Muscle of leg (tissue), 3 donors: ENCODE measurements at regions not wholly inside any gene's neighbourhood (a gene's known extent, or its start where the extent isn't known, plus 50 kb on each side); places are given as distances from the start of the nearest gene placed in this dataset.

ENCODE experiments used
- DNase-seq: peaks from one replicate; pipeline ENCODE4 v3.0.0; 2013
- H3K27ac ChIP-seq: one replicate; pipeline ENCODE4 v1.5.1; 2013; ENCODE audit warnings: mild to moderate bottlenecking, low read length, control low read depth
- H3K27me3 ChIP-seq: one replicate; pipeline ENCODE4 v1.6.1; 2013; ENCODE audit warnings: low read length; ENCODE audit not compliant: control insufficient read depth, insufficient read depth
- H3K36me3 ChIP-seq: one replicate; pipeline ENCODE4 v1.6.1; 2013; ENCODE audit warnings: low read length; ENCODE audit not compliant: control insufficient read depth, insufficient read depth
- H3K4me1 ChIP-seq: one replicate; pipeline ENCODE4 v1.6.1; 2013; ENCODE audit warnings: low read length; ENCODE audit not compliant: control insufficient read depth, insufficient read depth
- H3K4me3 ChIP-seq: one replicate; pipeline ENCODE4 v1.5.1; 2013; ENCODE audit warnings: low read length, control low read depth
- H3K9me3 ChIP-seq: replicated peaks from 2 replicates; pipeline ENCODE4 v1.6.1; 2013; ENCODE audit warnings: low read depth, low read length; ENCODE audit not compliant: control insufficient read depth
- WGBS: methylation state at CpG from one replicate; pipeline ENCODE4 v1.1.5; 2013; ENCODE audit warnings: missing lambda C conversion rate; ENCODE audit not compliant: insufficient coverage; 5-methylcytosine and 5-hydroxymethylcytosine counted together

DNA sequence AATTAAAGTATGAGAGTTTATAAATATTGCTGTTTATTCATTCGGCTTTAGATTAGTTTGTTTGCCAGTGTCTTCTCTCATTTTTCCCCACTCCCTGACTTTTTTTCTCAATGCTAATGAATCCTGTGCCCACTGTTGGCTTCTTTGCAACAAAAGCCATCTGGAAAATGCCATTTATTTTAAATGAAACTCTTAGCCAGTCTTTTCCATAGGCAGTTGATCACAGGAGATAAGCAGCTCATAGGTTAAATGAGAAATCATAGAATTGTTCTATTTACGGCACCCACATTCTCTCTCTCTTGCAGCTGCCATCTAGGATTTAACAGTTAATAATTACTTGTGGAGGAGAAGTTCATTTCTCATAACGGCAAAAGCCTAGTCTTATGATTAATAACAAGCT, 249.3 kb upstream of the POM121L12 start:
- WGBS = no CpG with 5 or more reads among the region's 3 CpGs
- DNase-seq = peak; percentile 5

GRCh38 chr7:52782348-52782747, 253.1 kb upstream of the POM121L12 start:
- Histone ChIP-seq H3K9me3 (no peaks in the 10 kb centered on the region), H3K27ac (no peak overlapping the region), H3K36me3 (no peaks in the 10 kb centered on the region), H3K4me1 (no peaks in the 10 kb centered on the region), H3K4me3 (no peak overlapping the region), H3K27me3 (no peaks in the 10 kb centered on the region)
- no CpG with 5 or more reads among the region's 5 CpGs for WGBS
- DNase-seq = no peak

More for the DNA sequence above, 249.3 kb upstream of the POM121L12 start:
- H3K27ac ChIP-seq = no peak overlapping the region
- H3K9me3 ChIP-seq = no peaks in the 10 kb centered on the region
- no peak overlapping the region for H3K4me3 ChIP-seq
- no peaks in the 10 kb centered on the region for H3K4me1 ChIP-seq
- no peaks in the 10 kb centered on the region for H3K27me3 ChIP-seq
- H3K36me3 ChIP-seq = no peaks in the 10 kb centered on the region

GRCh38 chr7:52781250-52781649, 254.2 kb upstream of the POM121L12 start:
- Histone ChIP-seq H3K4me1 (no peaks in the 10 kb centered on the region), H3K27me3 (no peaks in the 10 kb centered on the region), H3K36me3 (no peaks in the 10 kb centered on the region), H3K9me3 (no peaks in the 10 kb centered on the region), H3K27ac (no peak overlapping the region), H3K4me3 (no peak overlapping the region)
- WGBS = 100% methylated on average over 2 of the region's 4 CpGs
- DNase-seq = no peak

DNA sequence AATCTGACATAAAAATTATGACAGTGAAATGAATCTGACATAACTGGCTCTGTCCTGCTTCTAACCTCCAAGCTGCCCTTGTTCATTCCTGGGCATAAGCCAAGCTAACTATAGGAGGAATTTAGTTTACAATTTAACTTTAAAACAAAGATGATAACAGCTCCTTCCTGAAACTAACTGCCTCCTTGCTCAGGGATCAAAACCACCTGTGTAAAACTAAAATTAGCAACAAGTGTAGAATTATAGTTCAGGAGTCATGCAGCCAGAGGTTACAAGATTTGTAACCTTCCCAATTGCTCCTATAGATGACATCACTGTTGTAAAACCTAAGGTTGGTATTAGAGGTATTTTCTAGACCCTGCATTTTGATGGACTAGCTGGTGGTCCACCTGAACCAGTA, 256.4 kb upstream of the POM121L12 start:
- no peaks in the 10 kb centered on the region for H3K4me1 ChIP-seq
- H3K9me3 ChIP-seq = no peaks in the 10 kb centered on the region
- no peak overlapping the region for H3K27ac ChIP-seq
- no peak overlapping the region for H3K4me3 ChIP-seq
- H3K27me3 ChIP-seq = no peaks in the 10 kb centered on the region
- no peaks in the 10 kb centered on the region for H3K36me3 ChIP-seq
- DNase-seq = no peak

GRCh38 chr7:52777051-52777822, 258.2 kb upstream of the POM121L12 start:
- Histone ChIP-seq H3K4me1 (no peaks in the 10 kb centered on the region), H3K4me3 (no peak overlapping the region), H3K36me3 (no peaks in the 10 kb centered on the region), H3K9me3 (no peaks in the 10 kb centered on the region), H3K27ac (no peak overlapping the region), H3K27me3 (no peaks in the 10 kb centered on the region)
- WGBS = 100% methylated on average over 1 of the region's 5 CpGs
- DNase-seq = no peak

GRCh38 chr7:52775876-52776275, 259.6 kb upstream of the POM121L12 start:
- DNase-seq = peak; percentile 55
- Histone ChIP-seq H3K36me3 (no peaks in the 10 kb centered on the region), H3K9me3 (no peaks in the 10 kb centered on the region), H3K27me3 (no peaks in the 10 kb centered on the region), H3K4me1 (no peaks in the 10 kb centered on the region), H3K4me3 (no peak overlapping the region), H3K27ac (no peak overlapping the region)
- no CpG with 5 or more reads among the region's 1 CpG for WGBS

DNA sequence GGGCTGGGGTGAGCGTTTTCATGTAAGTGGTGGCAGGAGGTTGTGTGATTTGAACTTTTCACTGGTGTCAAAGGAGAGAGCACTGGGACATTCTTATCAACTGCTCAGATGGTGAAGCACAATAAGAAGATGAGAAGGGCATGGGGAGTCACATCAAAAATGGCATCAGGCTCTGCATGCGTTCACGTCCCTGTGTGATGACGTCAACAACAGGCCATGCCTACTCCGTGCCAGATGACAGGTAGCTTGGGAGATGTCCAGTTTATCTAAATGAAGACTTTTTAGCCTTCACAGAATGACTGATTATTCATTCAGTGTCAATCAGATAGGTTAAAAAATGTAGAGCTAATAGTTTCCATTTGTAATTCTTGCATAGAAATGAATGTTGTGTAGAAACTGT, 264.3 kb upstream of the POM121L12 start:
- no peaks in the 10 kb centered on the region for H3K4me1 ChIP-seq
- WGBS = 89% methylated on average over 5 of the region's 5 CpGs
- H3K27ac ChIP-seq = no peak overlapping the region
- no peaks in the 10 kb centered on the region for H3K9me3 ChIP-seq
- DNase-seq = no peak
- no peaks in the 10 kb centered on the region for H3K27me3 ChIP-seq
- H3K36me3 ChIP-seq = no peaks in the 10 kb centered on the region
- no peak overlapping the region for H3K4me3 ChIP-seq

GRCh38 chr7:52764492-52765169, 270.8 kb upstream of the POM121L12 start:
- no peak overlapping the region for H3K27ac ChIP-seq
- H3K36me3 ChIP-seq = no peaks in the 10 kb centered on the region
- H3K4me1 ChIP-seq = no peaks in the 10 kb centered on the region
- no peaks in the 10 kb centered on the region for H3K9me3 ChIP-seq
- no peak for DNase-seq
- H3K4me3 ChIP-seq = no peak overlapping the region
- H3K27me3 ChIP-seq = no peaks in the 10 kb centered on the region

- H3K27ac ChIP-seq = no peak overlapping the region
- H3K9me3 ChIP-seq = no peaks in the 10 kb centered on the region
- no peaks in the 10 kb centered on the region for H3K4me1 ChIP-seq
- DNase-seq = peak; percentile 80
- no peak overlapping the region for H3K4me3 ChIP-seq
- H3K36me3 ChIP-seq = no peaks in the 10 kb centered on the region
- WGBS = 33% methylated on average over 1 of the region's 1 CpG
- H3K27me3 ChIP-seq = no peaks in the 10 kb centered on the region
Observed at GRCh38 chr7:52758356-52758755, 277.1 kb upstream of the POM121L12 start.

- Histone ChIP-seq H3K9me3 (no peaks in the 10 kb centered on the region), H3K4me1 (no peaks in the 10 kb centered on the region), H3K36me3 (no peaks in the 10 kb centered on the region), H3K27ac (no peak overlapping the region), H3K4me3 (no peak overlapping the region), H3K27me3 (no peaks in the 10 kb centered on the region)
- no peak for DNase-seq
- 96% methylated on average over 4 of the region's 12 CpGs for WGBS
Observed at GRCh38 chr7:52753855-52754254, 281.6 kb upstream of the POM121L12 start.
